ENCODE measurements at regions not wholly inside any gene's neighbourhood (a gene's known extent, or its start where the extent isn't known, plus 50 kb on each side); places are given as distances from the start of the nearest gene placed in this dataset.

DNA sequence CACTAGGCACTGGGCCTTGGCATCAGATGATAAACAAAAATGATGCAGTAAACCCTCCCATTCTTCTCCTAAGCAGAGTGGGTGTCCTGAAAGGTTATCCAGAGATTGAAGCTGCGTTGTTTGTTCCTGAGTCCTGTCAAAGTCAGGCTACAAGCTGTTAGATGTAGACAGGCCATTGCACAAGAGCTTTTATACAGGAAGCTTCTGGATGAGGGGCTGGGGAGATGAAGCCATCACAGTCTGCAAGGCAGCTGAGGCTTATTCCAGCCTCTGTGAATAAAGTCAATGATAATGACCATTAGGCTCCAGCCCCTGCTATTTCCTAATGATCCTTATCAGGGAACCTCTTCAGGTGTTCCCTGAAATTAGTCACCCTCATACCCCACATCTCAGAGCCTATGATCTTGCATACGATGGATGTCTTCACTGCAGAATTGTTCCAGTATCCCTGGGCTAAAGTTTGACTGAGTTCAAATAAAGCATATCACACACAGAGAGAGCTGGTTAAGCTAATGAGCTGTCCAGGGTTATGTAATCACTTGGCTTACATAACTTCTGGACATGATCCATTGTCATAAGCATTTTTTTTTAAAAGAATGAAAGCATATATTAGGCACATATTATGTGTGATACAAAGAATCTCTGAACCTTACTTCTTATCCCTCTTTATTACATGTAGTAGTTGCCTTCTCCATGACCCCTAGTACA, 337.1 kb upstream of the OR4E1 start:
- TF ChIP-seq, protein P1, sequence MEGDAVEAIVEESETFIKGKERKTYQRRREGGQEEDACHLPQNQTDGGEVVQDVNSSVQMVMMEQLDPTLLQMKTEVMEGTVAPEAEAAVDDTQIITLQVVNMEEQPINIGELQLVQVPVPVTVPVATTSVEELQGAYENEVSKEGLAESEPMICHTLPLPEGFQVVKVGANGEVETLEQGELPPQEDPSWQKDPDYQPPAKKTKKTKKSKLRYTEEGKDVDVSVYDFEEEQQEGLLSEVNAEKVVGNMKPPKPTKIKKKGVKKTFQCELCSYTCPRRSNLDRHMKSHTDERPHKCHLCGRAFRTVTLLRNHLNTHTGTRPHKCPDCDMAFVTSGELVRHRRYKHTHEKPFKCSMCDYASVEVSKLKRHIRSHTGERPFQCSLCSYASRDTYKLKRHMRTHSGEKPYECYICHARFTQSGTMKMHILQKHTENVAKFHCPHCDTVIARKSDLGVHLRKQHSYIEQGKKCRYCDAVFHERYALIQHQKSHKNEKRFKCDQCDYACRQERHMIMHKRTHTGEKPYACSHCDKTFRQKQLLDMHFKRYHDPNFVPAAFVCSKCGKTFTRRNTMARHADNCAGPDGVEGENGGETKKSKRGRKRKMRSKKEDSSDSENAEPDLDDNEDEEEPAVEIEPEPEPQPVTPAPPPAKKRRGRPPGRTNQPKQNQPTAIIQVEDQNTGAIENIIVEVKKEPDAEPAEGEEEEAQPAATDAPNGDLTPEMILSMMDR (IDR thresholded peaks at IDR 0.05), result no peak
- TF ChIP-seq POLR2A (IDR thresholded peaks at IDR 0.05), result no peak
